HG02571 (cell line): ENCODE measurements at regions not wholly inside any gene's neighbourhood (a gene's known extent, or its start where the extent isn't known, plus 50 kb on each side); places are given as distances from the start of the nearest gene placed in this dataset.
"Not testable (repeated sequence)": the region's sequence is repeated elsewhere in the genome, so short reads cannot be mapped to it uniquely, and the experiment has no call there.

ENCODE experiments used
- ATAC-seq: cut with Tn5 transposase; IDR thresholded peaks from one replicate; pipeline ENCODE4 v1.9.1; 2021; ENCODE audit warnings: mild to moderate bottlenecking, moderate library complexity; ENCODE audit not compliant: unreplicated experiment

DNA sequence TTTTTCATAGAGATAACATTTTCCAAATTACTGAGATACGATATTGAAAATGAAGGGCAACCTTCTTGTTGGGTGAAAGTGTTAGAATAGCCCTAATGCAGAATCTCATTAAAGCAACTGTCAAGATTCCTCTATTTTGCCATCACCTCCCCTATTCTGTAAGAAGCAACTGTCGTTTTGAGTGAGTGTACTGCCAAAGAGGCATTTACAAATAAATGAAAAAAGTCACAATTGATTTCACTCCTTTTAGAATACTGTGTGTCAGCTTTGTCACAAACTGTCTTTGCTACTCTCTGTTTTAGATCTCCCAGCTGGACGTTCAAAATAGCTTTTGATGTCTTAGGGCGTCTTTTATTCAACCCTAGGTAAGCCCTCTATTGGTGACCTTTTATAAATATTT, 322.8 kb upstream of the NAALADL2 start:
- no peak for ATAC-seq

GRCh38 chr3:174538151-174538550, 321.0 kb upstream of the NAALADL2 start:
- ATAC-seq = no peak

- no peak for ATAC-seq
Measured at GRCh38 chr3:174540116-174540908, 318.8 kb upstream of the NAALADL2 start.

DNA sequence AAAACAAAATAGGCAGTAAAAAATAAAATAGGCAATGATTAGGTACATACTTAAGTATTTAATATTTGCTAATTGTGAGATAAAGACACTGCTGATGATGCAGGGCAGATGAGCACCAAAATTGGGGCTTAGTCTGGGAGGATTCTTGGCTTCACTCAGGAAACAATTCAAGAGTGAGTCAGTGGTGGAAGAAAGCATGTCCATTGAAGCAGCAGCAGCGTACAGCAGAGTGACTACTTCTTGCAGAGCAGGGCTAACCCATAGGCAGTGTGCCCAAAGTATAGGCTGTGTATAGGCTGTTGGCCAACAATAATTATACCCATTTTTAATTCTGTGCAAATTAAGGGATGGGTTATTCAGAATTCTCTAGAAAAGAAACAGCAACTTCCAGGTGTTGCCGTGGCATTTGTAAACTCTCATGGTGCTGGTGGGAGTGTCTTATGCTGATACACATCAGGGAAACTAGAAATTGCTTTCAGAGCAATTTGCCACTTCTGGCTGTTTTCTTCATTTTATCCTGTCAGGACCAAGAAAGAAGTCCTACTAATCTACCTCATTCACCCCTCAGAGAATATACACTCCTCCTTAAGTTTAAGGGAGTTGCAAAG, 317.3 kb upstream of the NAALADL2 start:
- no peak for ATAC-seq

DNA sequence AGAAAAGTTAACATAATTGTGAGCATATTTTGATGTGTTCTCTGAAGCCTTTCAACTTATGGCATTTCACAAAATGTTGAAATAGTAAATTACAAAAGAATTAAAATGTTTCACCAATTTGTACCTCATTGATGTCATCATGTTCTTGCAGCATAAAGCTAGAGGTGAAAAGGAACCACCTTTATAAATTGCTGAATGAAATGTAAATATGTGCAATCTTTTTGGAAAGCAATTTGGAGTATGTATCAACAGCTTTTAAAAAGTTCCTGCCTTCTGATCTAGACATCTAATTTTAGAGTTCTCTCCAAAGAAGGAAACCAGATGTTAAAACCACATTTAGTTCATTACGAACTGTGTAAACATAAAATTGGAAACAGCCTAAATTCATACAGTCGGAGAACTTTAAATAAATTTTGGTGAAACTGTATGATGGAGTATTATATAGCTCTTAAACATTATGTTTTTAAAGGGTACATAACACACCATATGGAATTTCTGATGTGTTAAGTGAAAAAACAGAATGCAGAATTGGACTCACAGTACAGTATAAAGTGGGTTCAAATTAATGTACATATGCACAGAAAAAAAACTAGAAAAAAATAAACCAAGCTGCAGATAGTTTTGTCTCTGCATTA, 311.2 kb upstream of the NAALADL2 start:
- ATAC-seq = no peak

DNA sequence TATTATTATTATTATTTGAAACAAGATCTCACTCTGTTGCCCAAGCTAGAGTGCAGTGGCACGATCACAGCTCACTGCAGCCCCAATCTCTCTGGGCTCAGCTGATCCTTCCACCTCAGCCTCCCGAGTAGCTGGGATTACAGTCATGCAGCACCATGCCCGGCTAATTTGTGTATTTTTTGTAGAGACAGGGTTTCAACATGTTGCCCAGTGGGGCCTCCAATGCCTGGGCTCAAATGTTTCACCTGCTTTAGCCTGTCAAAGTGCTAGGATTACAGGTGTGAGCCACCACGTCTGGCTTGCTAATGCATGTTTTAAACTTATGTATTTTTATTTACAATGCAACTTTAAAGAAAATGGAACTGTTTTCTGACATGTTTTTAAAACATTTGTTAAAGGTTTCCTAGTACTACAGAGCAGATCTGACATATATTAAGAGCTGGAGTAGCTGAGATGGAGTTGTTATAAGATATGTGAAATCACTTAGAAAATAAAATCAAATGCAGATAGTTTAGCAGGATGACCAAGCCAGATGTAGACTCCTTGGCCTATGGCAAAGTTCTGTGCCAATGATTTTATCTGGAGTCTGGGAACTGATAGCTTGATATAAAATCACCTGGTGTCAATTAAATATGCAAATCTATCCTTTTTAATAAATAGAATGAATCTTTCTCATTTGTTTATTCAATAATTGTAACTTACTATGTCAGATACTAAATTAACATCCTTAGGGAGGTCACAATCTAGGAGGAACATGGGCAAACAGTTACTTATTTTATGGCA, 310.1 kb upstream of the NAALADL2 start:
- no peak for ATAC-seq

GRCh38 chr3:174581558-174581957, 277.6 kb upstream of the NAALADL2 start:
- ATAC-seq = no peak

DNA sequence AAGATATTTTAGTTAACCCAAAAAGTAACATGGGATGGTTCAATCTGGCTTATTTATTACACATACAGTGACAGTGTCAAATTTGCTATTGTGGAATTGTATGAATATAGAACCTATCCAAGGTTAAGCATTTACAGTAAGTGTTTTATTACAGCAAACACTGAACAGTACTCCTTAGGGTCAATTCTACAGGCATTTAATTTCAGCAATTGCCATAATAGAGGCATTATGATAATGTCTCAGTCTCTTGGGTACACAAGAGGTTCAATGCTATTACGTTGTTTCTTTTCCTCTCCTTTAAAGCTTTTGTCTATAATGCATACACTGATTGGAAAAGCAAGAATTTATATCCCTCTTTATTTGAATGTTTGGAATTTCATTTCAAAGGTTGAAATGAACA, 275.7 kb upstream of the NAALADL2 start:
- ATAC-seq = no peak

GRCh38 chr3:174587137-174587536, 272.0 kb upstream of the NAALADL2 start:
- ATAC-seq = not testable (repeated sequence)

DNA sequence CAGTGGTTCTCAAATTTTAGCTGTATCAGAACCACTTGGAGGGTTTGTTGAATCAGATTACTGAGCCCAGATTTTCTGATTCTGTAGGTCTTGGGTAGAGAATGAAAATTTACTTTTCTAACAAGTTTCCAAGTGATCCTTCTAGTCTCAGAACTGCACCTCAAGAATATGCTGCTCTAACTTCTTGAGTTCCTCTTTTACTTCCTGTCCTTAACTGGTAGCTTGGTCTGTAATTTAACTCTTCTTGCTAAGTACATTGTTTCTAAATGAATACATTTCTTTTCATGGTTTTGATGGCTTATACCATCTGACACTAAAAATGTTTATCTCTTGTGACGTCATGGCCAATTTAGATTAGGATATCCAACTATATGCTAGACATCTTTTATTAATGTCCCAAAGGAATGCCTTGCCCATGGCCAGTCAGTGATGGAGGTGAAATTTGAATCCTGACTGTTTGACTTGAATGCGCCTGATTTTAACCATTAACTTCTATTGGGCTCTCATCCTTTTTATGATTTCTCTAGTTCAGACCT, 262.6 kb upstream of the NAALADL2 start:
- no peak for ATAC-seq

DNA sequence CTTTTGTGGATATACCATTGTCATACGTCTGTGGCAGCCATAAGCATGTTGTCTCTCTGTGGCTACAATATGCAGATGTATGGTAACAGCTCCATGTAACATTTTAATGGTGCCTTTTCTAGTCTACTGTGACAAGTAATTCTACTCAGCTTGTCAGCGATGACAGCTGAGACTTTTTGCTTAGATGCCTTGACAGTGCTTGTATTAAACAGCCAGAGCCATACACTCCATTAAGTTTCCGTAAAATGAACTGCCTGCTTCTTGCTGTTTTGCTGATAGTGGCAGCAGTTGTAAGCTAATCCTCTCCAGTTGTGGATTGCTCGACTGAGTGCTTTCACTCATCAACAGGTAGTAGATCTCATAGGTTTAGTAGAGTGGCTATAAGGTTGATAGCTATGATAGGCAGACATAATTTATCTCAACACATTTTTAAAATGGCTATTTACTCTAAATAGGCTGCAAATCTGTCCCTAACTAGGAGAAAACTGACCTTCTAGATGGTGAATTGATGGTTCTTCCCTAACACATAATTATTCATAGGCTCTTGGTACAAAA, 260.2 kb upstream of the NAALADL2 start:
- no peak for ATAC-seq

GRCh38 chr3:174613173-174613572, 246.0 kb upstream of the NAALADL2 start:
- ATAC-seq = no peak

GRCh38 chr3:174614036-174614435, 245.1 kb upstream of the NAALADL2 start:
- no peak for ATAC-seq

- no peak for ATAC-seq
Measured at GRCh38 chr3:174618368-174619080, 240.6 kb upstream of the NAALADL2 start.

DNA sequence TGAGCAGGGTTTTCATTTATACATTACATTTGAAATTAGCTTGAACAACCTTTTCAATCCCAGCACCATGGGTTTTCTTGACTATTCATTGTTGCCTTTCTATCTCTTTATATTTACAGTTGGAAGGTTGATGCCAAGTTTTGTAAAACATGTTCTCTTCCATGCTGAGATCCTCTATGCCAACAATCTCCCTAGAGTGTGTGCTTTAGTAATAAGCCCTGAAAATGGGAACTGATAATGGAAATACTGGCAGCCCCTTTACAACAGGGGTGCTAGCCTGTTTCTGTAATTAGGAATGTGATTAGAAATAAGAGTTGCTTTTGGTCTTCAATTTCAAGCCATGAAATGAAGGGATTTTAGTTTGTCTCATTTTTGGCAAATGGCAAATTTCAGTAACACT, 239.9 kb upstream of the NAALADL2 start:
- ATAC-seq = no peak

DNA sequence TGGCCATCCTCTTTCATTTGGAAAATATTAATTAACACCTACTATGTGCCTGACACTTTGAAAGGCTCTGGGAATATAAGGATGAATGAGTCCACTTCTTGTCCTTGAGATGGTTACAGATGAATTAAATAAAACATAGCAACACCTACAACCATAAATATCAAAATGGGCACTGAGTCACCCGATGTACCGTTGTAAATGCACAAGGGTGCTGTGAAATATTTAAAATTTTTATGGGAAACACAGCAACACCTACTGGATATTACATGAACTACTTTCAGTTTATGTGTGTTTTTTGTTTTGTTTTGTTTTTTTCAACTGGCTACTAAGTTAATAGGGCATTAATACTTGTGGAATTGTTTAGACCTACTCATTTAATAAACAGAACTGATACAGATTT, 239.0 kb upstream of the NAALADL2 start:
- no peak for ATAC-seq

DNA sequence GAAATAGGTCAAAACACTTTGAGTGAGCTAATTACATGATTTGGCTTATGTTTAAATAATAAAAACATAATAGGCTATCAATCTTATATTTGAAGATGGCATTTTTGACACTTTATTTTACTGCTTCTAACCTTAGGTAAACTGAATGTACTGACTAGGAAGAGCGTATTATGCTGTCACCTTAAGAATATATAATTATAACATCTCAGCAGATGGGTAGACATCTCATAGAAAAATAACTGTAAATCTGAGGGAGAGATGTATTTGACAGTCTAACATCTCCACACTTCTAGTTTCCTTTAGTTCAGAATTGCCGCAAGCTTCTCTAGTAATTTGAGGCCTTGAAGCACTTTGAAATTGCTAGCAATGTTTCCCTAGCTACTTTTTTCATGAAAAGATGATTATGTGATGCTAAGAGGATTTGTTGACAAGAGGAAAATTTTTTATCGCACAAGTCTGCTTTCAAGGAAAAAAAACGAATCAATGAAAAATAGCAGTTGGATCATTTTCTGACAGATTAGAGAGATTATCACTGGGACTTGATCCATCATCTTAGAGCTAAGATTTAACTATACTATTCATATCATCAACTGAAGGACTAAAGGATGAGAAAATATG, 238.2 kb upstream of the NAALADL2 start:
- ATAC-seq = no peak

- no peak for ATAC-seq
Measured at GRCh38 chr3:174633342-174633741, 225.8 kb upstream of the NAALADL2 start.

DNA sequence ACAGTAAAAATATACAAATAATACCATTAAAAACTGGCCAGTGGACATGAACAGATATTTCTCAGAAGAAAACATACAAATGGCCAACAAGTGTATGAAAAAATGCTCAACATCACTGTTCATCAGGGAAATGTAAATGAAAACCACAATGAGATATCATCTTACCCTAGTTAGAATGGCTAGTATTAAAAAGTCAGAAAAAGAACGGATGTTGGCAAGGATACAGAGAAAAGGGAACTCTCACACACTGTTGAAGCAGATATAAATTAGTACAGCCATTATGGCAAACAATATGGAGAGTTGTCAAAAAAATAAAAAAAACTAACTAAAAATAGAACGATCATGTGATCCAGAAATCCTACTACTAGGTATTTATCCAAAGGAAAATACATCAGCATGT, 222.7 kb upstream of the NAALADL2 start:
- ATAC-seq = no peak

GRCh38 chr3:174639406-174639805, 219.7 kb upstream of the NAALADL2 start:
- no peak for ATAC-seq
